ENCODE measurements at regions not wholly inside any gene's neighbourhood (a gene's known extent, or its start where the extent isn't known, plus 50 kb on each side); places are given as distances from the start of the nearest gene placed in this dataset.

DNA sequence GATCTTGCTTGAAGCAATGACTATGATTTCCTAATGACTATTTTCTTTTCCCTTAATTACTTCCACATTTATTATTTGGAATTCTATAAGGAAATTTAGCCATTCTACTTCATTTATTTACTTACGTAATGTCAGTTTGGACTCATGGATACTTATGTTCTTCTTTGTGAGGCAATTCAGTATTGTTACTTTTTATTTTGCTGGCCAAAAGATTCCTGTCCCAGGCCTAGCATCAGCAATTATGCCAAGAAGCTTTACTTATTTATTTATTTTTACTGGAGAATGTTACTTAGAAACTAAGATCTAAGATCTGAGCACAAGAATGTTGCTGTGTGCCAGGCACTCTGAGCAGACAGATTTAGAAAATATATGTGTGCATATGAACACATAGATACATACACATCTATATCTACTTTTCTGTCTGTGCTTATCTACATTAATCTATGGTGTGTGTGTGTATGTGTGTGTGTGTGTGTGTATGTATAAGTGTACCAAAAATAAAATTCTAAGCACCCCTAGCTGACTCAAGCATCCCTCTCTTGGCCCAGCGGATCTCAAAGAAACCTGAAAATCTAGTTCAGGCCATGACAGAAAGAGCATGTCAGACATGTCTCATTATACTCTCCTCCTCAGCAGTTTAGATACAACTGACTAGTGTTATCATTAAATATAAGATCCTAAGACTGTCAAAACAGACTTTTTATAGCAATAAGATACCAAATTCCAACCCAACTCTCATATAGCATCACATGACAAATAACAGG, 640.0 kb upstream of the GJE1 start:
- no peak overlapping the region for H3K27ac Mint-ChIP-seq
- no peak overlapping the region for H3K4me3 Mint-ChIP-seq
- no peaks in the 10 kb centered on the region for H3K36me3 Mint-ChIP-seq (ENCODE audit: low read depth)
- ChIA-PET CTCF (no interaction called here), POLR2A (no interaction called here)
- no peaks in the 10 kb centered on the region for H3K27me3 Mint-ChIP-seq
- H3K4me1 Mint-ChIP-seq = peaks cover 7% of the 10 kb centered on the region
- no peak for DNase-seq
- H3K9me3 Mint-ChIP-seq = peaks cover 13% of the 10 kb centered on the region

DNA sequence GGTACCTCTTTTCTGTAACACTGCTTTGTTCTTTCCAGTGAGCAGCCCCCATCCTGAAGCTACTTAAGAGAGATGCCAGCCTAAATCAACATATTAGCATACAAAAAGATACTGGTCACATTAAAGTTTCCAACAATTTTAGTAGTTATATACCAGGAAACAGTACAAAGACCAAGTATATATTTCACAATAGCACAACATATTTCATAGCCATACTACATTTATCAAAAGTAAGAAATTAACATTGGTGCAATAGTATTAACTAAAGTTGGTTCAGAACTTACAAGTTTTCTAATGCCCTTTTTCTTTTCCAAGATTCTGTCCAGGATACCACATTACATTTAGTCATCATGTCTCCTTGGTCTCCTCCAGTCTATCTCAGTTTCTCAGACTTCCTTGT, 641.0 kb upstream of the GJE1 start:
- POLR2A ChIA-PET = no interaction called here
- peaks cover 10% of the 10 kb centered on the region for H3K4me1 Mint-ChIP-seq
- H3K27me3 Mint-ChIP-seq = no peaks in the 10 kb centered on the region
- H3K36me3 Mint-ChIP-seq (ENCODE audit: low read depth) = peaks cover 3% of the 10 kb centered on the region
- no peak overlapping the region for H3K27ac Mint-ChIP-seq
- DNase-seq = no peak
- H3K4me3 Mint-ChIP-seq = no peak overlapping the region
- CTCF ChIA-PET = no interaction called here
- peaks cover 12% of the 10 kb centered on the region for H3K9me3 Mint-ChIP-seq

DNA sequence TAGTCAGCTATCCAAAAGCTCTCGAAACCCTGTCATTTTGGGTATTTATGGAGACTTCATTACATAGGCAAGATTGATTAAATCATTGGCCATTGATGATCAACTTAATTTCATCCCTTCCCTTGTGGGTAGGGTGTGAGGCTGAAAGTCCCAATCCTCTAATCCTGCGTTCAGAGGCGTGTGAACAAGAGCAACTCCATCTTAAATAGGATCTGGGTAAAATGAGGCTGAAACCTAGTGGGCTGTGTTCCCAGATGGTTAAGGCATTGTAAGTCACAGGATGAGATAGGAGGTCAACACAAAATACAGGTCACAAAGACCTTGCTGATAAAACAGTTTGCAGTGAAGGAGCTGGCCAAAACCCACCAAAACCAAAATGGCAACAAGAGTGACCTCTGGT, 641.7 kb upstream of the GJE1 start:
- no peaks in the 10 kb centered on the region for H3K27me3 Mint-ChIP-seq
- no peak for DNase-seq
- peaks cover 6% of the 10 kb centered on the region for H3K36me3 Mint-ChIP-seq (ENCODE audit: low read depth)
- POLR2A ChIA-PET = no interaction called here
- peaks cover 9% of the 10 kb centered on the region for H3K4me1 Mint-ChIP-seq
- CTCF ChIA-PET = no interaction called here
- no peak overlapping the region for H3K4me3 Mint-ChIP-seq
- peaks cover 10% of the 10 kb centered on the region for H3K9me3 Mint-ChIP-seq
- no peak overlapping the region for H3K27ac Mint-ChIP-seq

DNA sequence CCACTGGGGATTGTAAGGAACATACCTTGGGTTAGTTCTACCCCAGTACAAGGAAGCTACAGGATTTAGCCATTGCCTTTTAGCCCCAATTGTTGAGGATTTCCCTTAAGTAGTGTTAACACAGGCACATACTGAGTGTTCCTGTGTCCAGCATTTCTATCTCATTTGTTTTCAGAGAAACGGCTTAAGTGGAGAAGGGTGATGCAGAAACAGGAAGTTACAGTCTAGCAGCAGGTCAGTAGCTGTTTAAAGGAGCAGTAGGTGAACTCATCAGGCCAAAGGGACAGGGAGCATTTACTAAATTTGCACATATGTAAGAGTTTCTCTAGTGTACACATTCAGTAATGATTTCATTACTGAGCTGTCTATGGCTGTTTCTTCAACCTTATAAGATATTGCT, 644.2 kb upstream of the GJE1 start:
- CTCF ChIA-PET = interaction anchor here (1.0 kb wide), 1 partner anchor 21 kb away, joined by 3 read pairs; no protein-coding TSS in a partner anchor
- Mint-ChIP-seq H3K4me3 (no peak overlapping the region), H3K4me1 (peaks cover 33% of the 10 kb centered on the region), H3K36me3 (ENCODE audit: low read depth) (peaks cover 18% of the 10 kb centered on the region), H3K27ac (no peak overlapping the region), H3K9me3 (peaks cover 14% of the 10 kb centered on the region), H3K27me3 (no peaks in the 10 kb centered on the region)
- POLR2A ChIA-PET = no interaction called here
- no peak for DNase-seq

DNA sequence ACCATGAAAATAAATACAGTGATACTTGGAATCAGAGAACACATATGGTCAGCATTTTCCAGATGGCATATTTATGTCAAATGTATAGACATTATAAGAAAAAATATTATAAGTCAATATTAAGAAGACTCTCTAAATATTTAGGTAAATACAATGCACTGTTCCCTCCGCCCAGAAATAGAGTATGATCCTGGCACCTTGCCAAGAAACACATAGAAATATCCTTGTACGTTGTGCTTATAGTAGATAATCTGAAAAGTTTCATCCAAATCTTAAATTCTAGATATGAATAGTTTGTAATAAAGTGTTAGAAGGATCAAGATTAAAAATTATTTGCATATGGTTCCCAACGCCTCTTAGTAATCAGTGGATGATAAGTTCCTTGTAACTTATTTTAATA, 645.8 kb upstream of the GJE1 start:
- ChIA-PET CTCF (interaction anchor here (0.7 kb wide), 1 partner anchor 1501 kb away, joined by 4 read pairs; no protein-coding TSS in a partner anchor), POLR2A (no interaction called here)
- Mint-ChIP-seq H3K4me1 (peaks cover 44% of the 10 kb centered on the region), H3K4me3 (no peak overlapping the region), H3K27me3 (no peaks in the 10 kb centered on the region), H3K9me3 (peaks cover 14% of the 10 kb centered on the region), H3K36me3 (ENCODE audit: low read depth) (peaks cover 18% of the 10 kb centered on the region), H3K27ac (no peak overlapping the region)
- no peak for DNase-seq

DNA sequence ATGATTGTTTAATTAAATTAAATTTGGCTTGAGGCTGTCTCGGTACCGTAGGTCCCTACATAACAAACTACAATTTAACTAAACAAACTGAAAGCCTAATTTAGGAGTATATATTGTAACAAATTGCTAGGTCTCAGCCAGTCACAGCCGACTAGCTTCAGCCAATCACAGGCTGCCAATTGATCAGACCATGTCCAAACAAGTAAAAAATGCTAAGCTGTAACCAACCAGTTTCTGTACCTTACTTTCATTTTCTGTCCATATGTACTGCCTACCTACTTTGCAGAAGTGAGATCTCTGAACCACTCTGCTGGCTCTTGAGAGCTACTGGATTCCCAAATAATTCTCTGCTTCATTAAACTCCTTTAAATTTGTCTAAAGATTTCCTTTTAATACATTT, 648.0 kb upstream of the GJE1 start:
- POLR2A ChIA-PET = no interaction called here
- DNase-seq = peak; percentile 53

DNA sequence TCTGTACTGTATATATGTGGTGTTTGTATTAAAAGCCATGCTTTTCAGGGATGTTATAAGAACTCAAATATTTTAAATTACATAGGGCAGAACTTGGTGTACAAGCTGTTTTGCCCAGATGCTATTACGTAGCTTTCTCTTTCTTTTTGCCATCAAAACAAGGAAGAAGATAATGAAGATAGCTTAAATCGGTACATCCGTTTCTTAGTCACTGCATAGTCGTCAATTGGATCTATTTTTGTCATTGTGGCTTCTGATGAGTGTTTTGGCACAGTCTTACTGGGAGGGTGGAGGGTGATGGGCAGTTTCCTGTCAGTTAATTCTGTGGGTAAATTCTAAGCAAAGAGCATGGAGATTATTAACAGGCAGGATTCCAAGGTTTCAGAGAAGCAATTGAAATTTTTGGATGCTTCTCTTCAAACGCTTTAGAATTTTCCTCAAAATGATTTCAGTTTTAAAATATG, 649.1 kb upstream of the GJE1 start:
- ChIA-PET POLR2A (no interaction called here), CTCF (interaction anchor here (0.9 to 1.6 kb wide), 5 partner anchors 10 to 21 kb away, joined by 3 to 8 read pairs (median 4); no protein-coding TSS in a partner anchor)
- peak overlapping the region; percentile 98 for H3K27ac Mint-ChIP-seq
- peaks cover 7% of the 10 kb centered on the region for H3K9me3 Mint-ChIP-seq
- H3K36me3 Mint-ChIP-seq (ENCODE audit: low read depth) = peaks cover 21% of the 10 kb centered on the region
- H3K4me3 Mint-ChIP-seq = peak overlapping the region; percentile 73
- H3K27me3 Mint-ChIP-seq = no peaks in the 10 kb centered on the region
- H3K4me1 Mint-ChIP-seq = peaks cover 49% of the 10 kb centered on the region
- DNase-seq = peak; percentile 70

More for the DNA sequence above, 648.0 kb upstream of the GJE1 start:
- peaks cover 21% of the 10 kb centered on the region for H3K36me3 Mint-ChIP-seq (ENCODE audit: low read depth)
- H3K4me1 Mint-ChIP-seq = peaks cover 49% of the 10 kb centered on the region
- peaks cover 8% of the 10 kb centered on the region for H3K9me3 Mint-ChIP-seq
- H3K27ac Mint-ChIP-seq = peak overlapping the region; percentile 98
- CTCF ChIA-PET = interaction anchor here (0.5 to 0.6 kb wide), 2 partner anchors 29 to 766 kb away, joined by 3 read pairs; no protein-coding TSS in a partner anchor
- no peaks in the 10 kb centered on the region for H3K27me3 Mint-ChIP-seq
- H3K4me3 Mint-ChIP-seq = peak overlapping the region; percentile 46

DNA sequence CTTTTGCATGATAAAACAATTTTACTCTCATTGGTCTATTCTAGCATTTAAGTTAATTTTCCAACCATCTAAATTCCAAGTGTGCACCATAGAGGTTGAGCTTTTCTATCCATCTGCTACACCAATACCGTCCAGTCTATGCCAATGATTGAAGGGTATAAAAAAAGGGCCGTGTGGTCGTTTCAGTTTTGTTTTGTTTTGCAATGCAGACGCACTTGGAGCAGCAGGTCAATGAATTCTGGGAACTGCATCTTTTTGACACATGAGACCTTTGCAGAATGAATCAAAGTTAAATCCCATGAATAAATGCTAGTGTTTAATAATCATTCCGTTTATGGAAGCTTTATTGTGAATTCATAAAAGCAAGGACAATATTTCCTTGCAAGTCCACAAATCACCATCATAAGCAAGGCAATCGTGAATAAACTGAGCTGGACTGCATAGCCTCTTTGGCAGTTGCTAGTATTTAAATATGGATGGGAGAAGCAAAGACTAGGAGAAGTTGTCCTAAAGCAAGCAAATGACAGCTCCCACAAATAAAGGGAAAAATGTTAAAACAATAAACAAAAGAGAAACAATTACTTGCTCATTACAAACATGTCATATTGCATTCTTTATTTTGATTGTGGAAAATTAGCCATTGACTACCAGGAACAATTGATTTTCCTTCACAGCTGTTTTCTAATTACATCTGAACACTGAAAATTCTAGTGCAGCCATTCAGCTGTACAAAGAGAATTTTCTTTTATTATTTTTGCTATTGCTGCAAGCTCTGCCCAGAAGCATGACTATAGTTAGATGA, 649.7 kb upstream of the GJE1 start:
- ChIA-PET CTCF (interaction anchor here (0.9 to 1.6 kb wide), 5 partner anchors 9 to 22 kb away, joined by 3 to 8 read pairs (median 4); no protein-coding TSS in a partner anchor), POLR2A (no interaction called here)
- Mint-ChIP-seq H3K27me3 (no peaks in the 10 kb centered on the region), H3K4me1 (peaks cover 44% of the 10 kb centered on the region), H3K27ac (peak overlapping the region; percentile 98), H3K4me3 (peak overlapping the region; percentile 73), H3K9me3 (peaks cover 7% of the 10 kb centered on the region), H3K36me3 (ENCODE audit: low read depth) (peaks cover 21% of the 10 kb centered on the region)
- DNase-seq = peak; percentile 16

DNA sequence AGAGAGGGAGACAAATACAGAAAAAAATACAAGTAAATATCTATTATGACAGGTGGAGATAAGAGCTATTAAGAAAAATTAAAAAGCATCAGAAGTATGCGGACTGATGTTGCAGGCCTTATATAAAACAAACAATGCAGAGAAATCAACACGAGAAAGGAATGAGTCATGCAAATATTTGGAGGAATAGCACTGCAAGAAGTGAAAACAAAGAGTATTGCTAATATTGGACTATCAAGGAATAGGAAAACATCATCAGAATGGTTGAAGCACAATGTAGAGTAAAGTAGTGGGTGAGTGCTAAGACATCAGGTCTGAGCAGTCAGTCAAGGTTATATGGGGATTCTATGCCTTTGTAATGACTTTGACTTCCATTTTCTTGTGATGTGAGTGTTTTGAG, 657.5 kb upstream of the GJE1 start:
- Mint-ChIP-seq H3K4me1 (peaks cover 5% of the 10 kb centered on the region), H3K27me3 (no peaks in the 10 kb centered on the region), H3K4me3 (no peak overlapping the region), H3K9me3 (peaks cover 7% of the 10 kb centered on the region), H3K27ac (no peak overlapping the region), H3K36me3 (ENCODE audit: low read depth) (no peaks in the 10 kb centered on the region)
- DNase-seq = no peak
- CTCF ChIA-PET = no interaction called here
- POLR2A ChIA-PET = no interaction called here

DNA sequence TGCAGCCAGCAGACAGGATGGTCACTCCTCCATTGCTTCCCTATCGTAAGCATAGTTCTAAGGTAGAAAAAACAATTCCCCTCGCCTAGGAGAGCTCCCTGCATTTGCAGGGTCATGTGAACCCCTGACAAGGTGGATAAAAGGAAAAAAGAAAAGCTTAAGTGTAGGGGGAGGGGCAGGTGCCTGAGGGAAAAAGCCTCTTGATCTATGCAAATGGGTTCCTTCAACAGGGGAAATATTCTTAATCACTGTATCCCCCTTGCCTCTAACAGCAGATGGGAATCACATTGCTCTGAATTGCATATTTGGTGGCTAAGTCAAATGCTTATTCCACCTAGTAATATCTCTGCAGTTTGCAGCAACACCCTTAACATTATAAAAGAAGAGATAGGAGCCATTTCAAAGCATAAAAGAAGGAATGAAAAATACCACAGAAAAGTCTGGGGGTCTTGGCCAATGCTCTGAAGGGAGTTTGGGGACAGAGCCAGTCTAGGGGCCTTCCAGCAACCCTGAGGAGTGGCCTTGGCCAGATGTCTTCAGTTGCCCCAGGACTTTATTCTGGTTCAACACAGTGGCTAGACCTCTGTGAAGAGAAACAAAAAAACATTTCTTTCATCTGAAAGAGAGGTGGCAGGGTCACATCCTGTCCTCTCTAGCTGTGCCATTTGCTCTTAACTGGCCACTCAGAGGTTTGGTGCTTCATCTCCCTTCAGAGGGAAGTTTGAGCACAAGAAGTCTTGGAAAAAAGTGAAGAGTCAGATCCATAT, 660.4 kb upstream of the GJE1 start:
- CTCF ChIA-PET = interaction anchor here (0.6 to 1.4 kb wide), 3 partner anchors 9 to 1442 kb away, joined by 3 to 4 read pairs (median 3); no protein-coding TSS in a partner anchor
- H3K36me3 Mint-ChIP-seq (ENCODE audit: low read depth) = no peaks in the 10 kb centered on the region
- peaks cover 7% of the 10 kb centered on the region for H3K9me3 Mint-ChIP-seq

DNA sequence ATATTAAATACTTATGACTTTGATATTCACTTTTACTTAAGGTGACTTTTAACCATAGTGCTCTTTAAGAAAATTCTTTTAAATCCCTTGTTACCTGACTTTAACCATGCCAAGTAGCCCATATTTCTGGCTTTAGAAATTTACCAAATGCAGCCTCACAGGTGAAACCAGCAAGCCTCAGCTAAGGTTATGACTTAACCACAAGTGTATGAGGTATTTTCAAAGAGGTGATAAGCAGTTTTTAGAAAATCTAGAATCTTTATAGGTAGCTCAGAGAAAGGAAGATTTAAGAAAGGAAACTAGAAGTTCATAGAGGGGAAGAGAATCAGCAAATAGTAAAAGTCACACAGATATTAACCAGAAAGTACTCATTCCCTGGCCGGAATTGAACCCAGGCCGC, 661.9 kb upstream of the GJE1 start:
- H3K4me3 Mint-ChIP-seq = no peak overlapping the region
- no peak overlapping the region for H3K27ac Mint-ChIP-seq
- CTCF ChIA-PET = interaction anchor here (1.3 kb wide), 1 partner anchor 12 kb away, joined by 3 read pairs; no protein-coding TSS in a partner anchor
- no peak for DNase-seq
- H3K36me3 Mint-ChIP-seq (ENCODE audit: low read depth) = no peaks in the 10 kb centered on the region
- peaks cover 6% of the 10 kb centered on the region for H3K4me1 Mint-ChIP-seq
- H3K9me3 Mint-ChIP-seq = peaks cover 7% of the 10 kb centered on the region
- H3K27me3 Mint-ChIP-seq = no peaks in the 10 kb centered on the region
- POLR2A ChIA-PET = no interaction called here

More for the DNA sequence above, 660.4 kb upstream of the GJE1 start:
- H3K27ac Mint-ChIP-seq = no peak overlapping the region
- POLR2A ChIA-PET = no interaction called here
- no peaks in the 10 kb centered on the region for H3K27me3 Mint-ChIP-seq
- peaks cover 6% of the 10 kb centered on the region for H3K4me1 Mint-ChIP-seq
- H3K4me3 Mint-ChIP-seq = no peak overlapping the region
- no peak for DNase-seq

DNA sequence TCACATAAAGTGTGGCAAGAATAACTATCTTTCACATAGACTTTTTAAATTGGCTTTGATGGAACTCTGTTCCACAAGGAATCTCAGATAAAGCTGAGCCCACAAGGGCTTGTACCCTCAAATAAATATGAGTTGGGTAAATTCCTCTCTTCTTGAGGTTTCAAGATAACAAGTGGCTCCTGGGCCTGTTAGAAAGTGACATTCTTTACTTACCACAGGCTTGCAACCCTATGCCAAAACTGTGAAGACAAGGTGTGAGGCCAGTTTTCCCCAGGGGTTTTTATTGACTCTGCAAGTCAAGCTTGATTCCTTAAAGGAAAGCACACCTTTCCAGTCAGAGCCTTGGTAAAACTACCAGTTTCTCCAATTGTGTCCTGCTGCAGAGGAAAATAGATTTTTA, 664.8 kb upstream of the GJE1 start:
- CTCF ChIA-PET = no interaction called here
- Mint-ChIP-seq H3K27me3 (no peaks in the 10 kb centered on the region), H3K36me3 (ENCODE audit: low read depth) (no peaks in the 10 kb centered on the region)

More for the DNA sequence above, 664.8 kb upstream of the GJE1 start:
- Mint-ChIP-seq H3K9me3 (peaks cover 3% of the 10 kb centered on the region), H3K4me3 (no peak overlapping the region), H3K27ac (no peak overlapping the region), H3K4me1 (peaks cover 15% of the 10 kb centered on the region)
- POLR2A ChIA-PET = no interaction called here
- DNase-seq = no peak

Measured in activated CD4-positive, alpha-beta T cell treated with anti-CD3 and anti-CD28 coated beads, Interleukin-2, amount 10 ng/mL, durations not matched to agents 7 days and 5 days (primary cell).